ENCODE measurements at regions not wholly inside any gene's neighbourhood (a gene's known extent, or its start where the extent isn't known, plus 50 kb on each side); places are given as distances from the start of the nearest gene placed in this dataset.

DNA sequence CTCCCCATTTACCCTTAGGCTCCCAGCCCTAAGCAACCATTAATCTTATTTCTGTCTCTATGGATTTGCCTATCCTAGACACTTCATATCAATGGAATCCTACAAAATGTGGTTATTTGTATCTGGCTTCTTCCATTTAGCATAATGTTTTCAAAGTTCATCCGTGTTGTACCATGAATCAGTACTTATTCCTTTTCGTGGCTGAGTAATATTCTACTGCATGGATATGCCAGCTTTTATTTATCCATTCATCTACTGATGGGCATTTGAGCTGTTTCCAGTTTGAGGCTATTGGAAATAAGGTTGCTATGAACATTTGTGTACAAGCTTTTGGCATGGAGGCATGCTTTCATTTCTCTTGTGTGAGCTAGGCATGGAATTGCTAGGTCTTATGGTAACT is 121.1 kb downstream of the WDR11 start:
- TF ChIP-seq, protein P1, sequence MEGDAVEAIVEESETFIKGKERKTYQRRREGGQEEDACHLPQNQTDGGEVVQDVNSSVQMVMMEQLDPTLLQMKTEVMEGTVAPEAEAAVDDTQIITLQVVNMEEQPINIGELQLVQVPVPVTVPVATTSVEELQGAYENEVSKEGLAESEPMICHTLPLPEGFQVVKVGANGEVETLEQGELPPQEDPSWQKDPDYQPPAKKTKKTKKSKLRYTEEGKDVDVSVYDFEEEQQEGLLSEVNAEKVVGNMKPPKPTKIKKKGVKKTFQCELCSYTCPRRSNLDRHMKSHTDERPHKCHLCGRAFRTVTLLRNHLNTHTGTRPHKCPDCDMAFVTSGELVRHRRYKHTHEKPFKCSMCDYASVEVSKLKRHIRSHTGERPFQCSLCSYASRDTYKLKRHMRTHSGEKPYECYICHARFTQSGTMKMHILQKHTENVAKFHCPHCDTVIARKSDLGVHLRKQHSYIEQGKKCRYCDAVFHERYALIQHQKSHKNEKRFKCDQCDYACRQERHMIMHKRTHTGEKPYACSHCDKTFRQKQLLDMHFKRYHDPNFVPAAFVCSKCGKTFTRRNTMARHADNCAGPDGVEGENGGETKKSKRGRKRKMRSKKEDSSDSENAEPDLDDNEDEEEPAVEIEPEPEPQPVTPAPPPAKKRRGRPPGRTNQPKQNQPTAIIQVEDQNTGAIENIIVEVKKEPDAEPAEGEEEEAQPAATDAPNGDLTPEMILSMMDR (IDR thresholded peaks at IDR 0.05): no peak
- TF ChIP-seq EZH2 (IDR thresholded peaks at IDR 0.05; ENCODE audit: borderline replicate concordance, insufficient read depth, low read depth, low read length, poor library complexity, severe bottlenecking): no peak

All from B cell (primary cell).